HG02870 (cell line): ENCODE measurements at regions not wholly inside any gene's neighbourhood (a gene's known extent, or its start where the extent isn't known, plus 50 kb on each side); places are given as distances from the start of the nearest gene placed in this dataset.
"Not testable (repeated sequence)": the region's sequence is repeated elsewhere in the genome, so short reads cannot be mapped to it uniquely, and the experiment has no call there.

Experiments used
- ATAC-seq: cut with Tn5 transposase; IDR thresholded peaks from one replicate; pipeline ENCODE4 v1.9.1; 2021; ENCODE audit warnings: mild to moderate bottlenecking, moderate library complexity; ENCODE audit not compliant: unreplicated experiment

- ATAC-seq = no peak
These were observed 216.7 kb upstream of the ARRDC3 start for GRCh38 chr5:91599863-91600262.

GRCh38 chr5:91598216-91598615 lies 215.1 kb upstream of the ARRDC3 start:
- ATAC-seq = no peak

GRCh38 chr5:91595424-91595823 lies 212.3 kb upstream of the ARRDC3 start:
- no peak for ATAC-seq

GRCh38 chr5:91591076-91591475 lies 208.0 kb upstream of the ARRDC3 start:
- ATAC-seq = no peak

- ATAC-seq = no peak
These were observed 203.1 kb upstream of the ARRDC3 start for GRCh38 chr5:91586232-91586631.

- no peak for ATAC-seq
These were observed 201.2 kb upstream of the ARRDC3 start for GRCh38 chr5:91584352-91584751.

- ATAC-seq = not testable (repeated sequence)
These were observed 182.9 kb upstream of the ARRDC3 start for GRCh38 chr5:91566012-91566411.

- ATAC-seq = no peak
These were observed 179.8 kb upstream of the ARRDC3 start for GRCh38 chr5:91562922-91563321.

- no peak for ATAC-seq
These were observed 158.6 kb upstream of the ARRDC3 start for GRCh38 chr5:91541696-91542095.

- no peak for ATAC-seq
These were observed 155.1 kb upstream of the ARRDC3 start for GRCh38 chr5:91538179-91538578.

- no peak for ATAC-seq
These were observed 152.4 kb upstream of the ARRDC3 start for GRCh38 chr5:91535499-91535898.

- no peak for ATAC-seq
These were observed 151.2 kb upstream of the ARRDC3 start for GRCh38 chr5:91534332-91534731.

- ATAC-seq = no peak
These were observed 149.7 kb upstream of the ARRDC3 start for GRCh38 chr5:91532779-91533178.

GRCh38 chr5:91532281-91532680 lies 149.2 kb upstream of the ARRDC3 start:
- ATAC-seq = no peak

- ATAC-seq = no peak
These were observed 145.7 kb upstream of the ARRDC3 start for GRCh38 chr5:91528831-91529230.

GRCh38 chr5:91521785-91522184 lies 138.7 kb upstream of the ARRDC3 start:
- no peak for ATAC-seq

GRCh38 chr5:91521334-91521733 lies 138.2 kb upstream of the ARRDC3 start:
- ATAC-seq = no peak

GRCh38 chr5:91514400-91514799 lies 131.3 kb upstream of the ARRDC3 start:
- ATAC-seq = no peak

- no peak for ATAC-seq
These were observed 120.2 kb upstream of the ARRDC3 start for GRCh38 chr5:91503321-91503720.

- no peak for ATAC-seq
These were observed 117.6 kb upstream of the ARRDC3 start for GRCh38 chr5:91500758-91501157.

GRCh38 chr5:91499943-91500531 lies 116.9 kb upstream of the ARRDC3 start:
- ATAC-seq = peak; percentile 65

GRCh38 chr5:91495699-91496098 lies 112.6 kb upstream of the ARRDC3 start:
- no peak for ATAC-seq

- ATAC-seq = no peak
These were observed 111.4 kb upstream of the ARRDC3 start for GRCh38 chr5:91494447-91494996.
